GM06990 (cell line): ENCODE measurements at regions not wholly inside any gene's neighbourhood (a gene's known extent, or its start where the extent isn't known, plus 50 kb on each side); places are given as distances from the start of the nearest gene placed in this dataset.
"Not testable (repeated sequence)": the region's sequence is repeated elsewhere in the genome, so short reads cannot be mapped to it uniquely, and the experiment has no call there.

Experiments
- DNase-seq: peaks from one replicate; pipeline ENCODE4 v3.0.0-alpha.2; 2011; ENCODE audit not compliant: insufficient read length; ENCODE audit errors: extremely low read depth
- H3K27me3 ChIP-seq: replicated peaks from 2 replicates; pipeline ENCODE4 v1.6.0; 2011; ENCODE audit warnings: low read length; ENCODE audit not compliant: control insufficient read depth, insufficient read depth
- H3K36me3 ChIP-seq: 2 replicates; pipeline ENCODE4 v1.5.1; 2011; ENCODE audit warnings: low read length; ENCODE audit not compliant: control insufficient read depth, insufficient read depth
- H3K4me3 ChIP-seq: replicated peaks from 2 replicates; pipeline ENCODE4 v1.5.1; 2011; ENCODE audit warnings: low read depth, mild to moderate bottlenecking, control low read depth, low read length
- TF ChIP-seq, protein P1 (sequence below): IDR thresholded peaks from 2 replicates; pipeline ENCODE4 v1.5.1; 2011; ENCODE audit warnings: low read length, control low read depth, mild to moderate bottlenecking, inconsistent platforms; ENCODE audit not compliant: insufficient read depth, poor library complexity, severe bottlenecking

DNA sequence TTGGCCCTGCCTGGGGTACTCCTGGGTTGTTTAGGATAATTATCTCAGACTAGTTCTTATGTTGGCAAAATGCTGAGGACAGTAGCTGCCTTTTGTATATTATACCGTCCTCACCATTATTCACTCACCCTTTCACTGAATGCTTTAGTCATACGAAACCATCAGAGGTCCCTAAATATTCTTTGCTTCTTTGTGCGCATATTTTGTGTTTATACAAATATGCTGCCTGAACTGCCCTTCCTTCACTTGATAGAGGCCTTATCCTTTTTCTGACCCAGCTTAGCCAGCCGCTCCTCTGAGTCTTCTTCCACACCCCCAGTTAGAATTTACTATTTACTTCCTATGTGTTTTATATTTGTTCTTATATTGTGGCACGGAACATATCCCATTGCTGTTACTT lies 70.2 kb upstream of the OSBPL3 start:
- no peak overlapping the region for H3K4me3 ChIP-seq
- TF ChIP-seq, protein P1, sequence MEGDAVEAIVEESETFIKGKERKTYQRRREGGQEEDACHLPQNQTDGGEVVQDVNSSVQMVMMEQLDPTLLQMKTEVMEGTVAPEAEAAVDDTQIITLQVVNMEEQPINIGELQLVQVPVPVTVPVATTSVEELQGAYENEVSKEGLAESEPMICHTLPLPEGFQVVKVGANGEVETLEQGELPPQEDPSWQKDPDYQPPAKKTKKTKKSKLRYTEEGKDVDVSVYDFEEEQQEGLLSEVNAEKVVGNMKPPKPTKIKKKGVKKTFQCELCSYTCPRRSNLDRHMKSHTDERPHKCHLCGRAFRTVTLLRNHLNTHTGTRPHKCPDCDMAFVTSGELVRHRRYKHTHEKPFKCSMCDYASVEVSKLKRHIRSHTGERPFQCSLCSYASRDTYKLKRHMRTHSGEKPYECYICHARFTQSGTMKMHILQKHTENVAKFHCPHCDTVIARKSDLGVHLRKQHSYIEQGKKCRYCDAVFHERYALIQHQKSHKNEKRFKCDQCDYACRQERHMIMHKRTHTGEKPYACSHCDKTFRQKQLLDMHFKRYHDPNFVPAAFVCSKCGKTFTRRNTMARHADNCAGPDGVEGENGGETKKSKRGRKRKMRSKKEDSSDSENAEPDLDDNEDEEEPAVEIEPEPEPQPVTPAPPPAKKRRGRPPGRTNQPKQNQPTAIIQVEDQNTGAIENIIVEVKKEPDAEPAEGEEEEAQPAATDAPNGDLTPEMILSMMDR = no peak
- H3K36me3 ChIP-seq = no peaks in the 10 kb centered on the region
- DNase-seq = no peak
- no peaks in the 10 kb centered on the region; the same call in 1 of the 2 replicates for H3K27me3 ChIP-seq

DNA sequence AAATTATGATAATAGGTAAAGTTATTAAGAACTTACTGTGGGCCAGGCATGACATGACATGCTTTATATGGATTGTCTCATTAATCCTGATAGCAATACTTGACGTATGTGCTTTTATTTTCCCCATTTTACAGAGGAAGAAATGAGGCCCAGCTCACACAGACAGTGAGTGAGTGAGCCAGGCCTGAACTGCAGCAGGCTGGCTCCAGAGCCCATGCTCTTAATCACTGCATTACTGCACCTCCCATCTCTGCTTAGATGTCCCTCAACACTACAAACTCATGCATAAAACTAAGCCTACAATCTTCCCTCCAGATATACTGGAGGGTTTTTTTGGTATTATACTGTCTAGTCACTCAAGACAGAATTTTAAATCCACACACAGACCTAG lies 68.5 kb upstream of the OSBPL3 start:
- no peak overlapping the region for H3K4me3 ChIP-seq
- TF ChIP-seq, protein P1 = no peak

DNA sequence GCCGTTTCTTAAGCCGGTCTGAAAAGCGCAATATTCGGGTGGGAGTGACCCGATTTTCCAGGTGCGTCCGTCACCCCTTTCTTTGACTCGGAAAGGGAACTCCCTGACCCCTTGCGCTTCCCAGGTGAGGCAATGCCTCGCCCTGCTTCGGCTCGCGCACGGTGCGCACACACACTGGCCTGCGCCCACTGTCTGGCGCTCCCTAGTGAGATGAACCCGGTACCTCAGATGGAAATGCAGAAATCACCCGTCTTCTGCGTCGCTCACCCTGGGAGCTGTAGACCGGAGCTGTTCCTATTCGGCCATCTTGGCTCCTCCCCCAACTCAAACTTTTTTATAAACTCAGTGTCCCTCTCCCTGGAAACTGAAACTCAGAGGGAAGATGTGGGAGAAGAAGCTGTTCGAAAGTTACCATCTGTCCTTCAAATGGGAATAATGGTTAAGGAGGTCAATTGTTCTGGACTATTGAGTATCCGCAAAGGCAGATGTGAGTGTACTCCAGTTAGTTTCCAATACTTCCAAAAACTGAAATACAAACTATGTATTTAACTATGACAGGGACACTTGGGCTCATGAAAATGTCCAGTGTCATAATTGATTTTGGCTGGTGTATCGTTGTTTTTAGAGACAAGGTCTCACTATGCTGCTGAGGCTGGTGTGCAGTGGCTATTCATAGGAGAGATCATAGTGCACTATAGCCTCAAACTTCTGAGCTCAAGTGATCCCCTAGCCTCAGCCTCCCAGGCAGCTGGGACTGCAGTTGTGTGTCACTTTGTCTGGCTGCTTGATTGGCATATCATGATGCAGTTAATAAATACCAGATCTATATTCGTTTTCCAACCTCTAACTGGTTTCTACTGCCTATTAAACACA lies 67.8 kb upstream of the OSBPL3 start:
- H3K27me3 ChIP-seq, H3K4me3 ChIP-seq, H3K36me3 ChIP-seq, DNase-seq: not testable (repeated sequence)

More for the DNA sequence above, 68.5 kb upstream of the OSBPL3 start:
- no peaks in the 10 kb centered on the region; the same call in 1 of the 2 replicates for H3K27me3 ChIP-seq
- H3K36me3 ChIP-seq = no peaks in the 10 kb centered on the region
- DNase-seq = no peak

DNA sequence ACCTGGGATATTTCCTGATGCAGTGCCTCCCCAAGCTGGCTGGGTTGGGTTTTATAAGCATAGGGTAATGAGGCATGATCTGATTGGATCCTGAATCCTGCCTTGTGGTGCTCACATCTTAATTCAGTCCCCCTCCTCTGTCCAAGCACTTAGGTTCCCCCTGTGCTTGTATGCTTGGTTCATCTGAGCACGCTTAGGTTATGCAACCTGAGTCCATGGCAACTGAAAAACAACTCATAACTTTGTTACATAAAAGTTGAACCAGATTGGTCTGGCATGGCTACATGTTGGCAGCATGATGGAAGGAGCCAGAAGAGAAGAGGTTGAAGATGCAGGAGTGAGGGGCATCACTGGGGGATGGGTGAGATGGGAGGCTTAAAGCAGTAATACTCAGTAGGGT lies 57.3 kb upstream of the OSBPL3 start:
- no peak for DNase-seq
- Histone ChIP-seq H3K27me3 (no peaks in the 10 kb centered on the region), H3K4me3 (no peak overlapping the region), H3K36me3 (no peaks in the 10 kb centered on the region)
- TF ChIP-seq, protein P1 = no peak

DNA sequence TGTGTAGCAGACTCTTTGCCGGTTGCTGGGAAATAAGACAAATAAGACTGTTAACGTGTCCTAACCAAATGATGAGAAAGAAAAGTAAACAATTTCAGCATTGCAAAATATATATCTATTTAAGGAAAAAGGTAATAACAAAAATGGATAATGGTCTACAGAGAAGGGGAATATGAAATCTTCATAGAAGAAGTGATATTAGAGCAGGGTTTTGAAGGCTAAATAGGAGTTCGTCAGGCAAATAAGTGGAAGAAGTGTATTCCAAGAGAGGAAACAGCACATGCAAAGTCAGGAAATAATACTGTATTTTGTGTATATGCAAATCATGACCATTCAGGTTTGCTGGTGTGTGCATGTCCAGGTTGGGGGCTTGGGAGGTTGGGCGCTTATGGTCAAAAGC lies 55.3 kb upstream of the OSBPL3 start:
- DNase-seq = no peak
- no peaks in the 10 kb centered on the region for H3K36me3 ChIP-seq
- no peak overlapping the region for H3K4me3 ChIP-seq
- H3K27me3 ChIP-seq = no peaks in the 10 kb centered on the region
- TF ChIP-seq, protein P1 = no peak

DNA sequence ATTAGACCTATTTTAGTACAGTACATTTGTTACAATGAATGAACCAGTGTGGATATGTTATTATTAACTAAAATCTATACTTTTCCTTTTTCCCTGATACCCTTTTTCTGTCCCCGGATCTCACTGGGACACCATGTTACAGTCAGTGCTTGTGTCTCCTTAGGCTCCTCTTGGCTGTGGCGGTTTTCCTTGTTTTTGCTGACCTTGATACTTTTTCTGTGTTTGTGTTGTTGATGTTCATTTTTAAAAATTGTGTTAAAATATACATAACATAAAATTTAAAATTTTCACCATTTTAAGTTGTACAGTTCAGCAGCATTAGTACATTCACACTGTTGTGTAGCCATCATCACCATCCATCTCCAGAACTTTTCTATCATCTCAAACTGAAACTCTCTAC lies 54.2 kb upstream of the OSBPL3 start:
- Histone ChIP-seq H3K4me3 (no peak overlapping the region), H3K36me3 (no peaks in the 10 kb centered on the region), H3K27me3 (no peaks in the 10 kb centered on the region)
- DNase-seq = no peak
- TF ChIP-seq, protein P1 = no peak
